Heart left ventricle (tissue), 16 donors: ENCODE measurements at regions not wholly inside any gene's neighbourhood (a gene's known extent, or its start where the extent isn't known, plus 50 kb on each side); places are given as distances from the start of the nearest gene placed in this dataset.

Experiments
- ATAC-seq, 4 donors: fragments of 200-7000 bp; cut with Tn5 transposase; one replicate each; pipeline ENCODE4 v1.9.1; 2020 to 2022; ENCODE audit warnings: moderate library complexity in 4 of 4, mild to moderate bottlenecking in 3 of 4, moderate number of reproducible peaks in 1 of 4
- DNase-seq, 5 donors: peaks; one replicate each; pipeline ENCODE4 v3.0.0-alpha.2; 2020
- H3K27ac ChIP-seq, 12 donors: fragments of 200-600 bp; sonication (generic) in 4 of 12; one replicate each; pipeline versions ENCODE4 v1.5.0 to v1.8.0; 2016 to 2022; ENCODE audit warnings: mild to moderate bottlenecking in 2 of 12
- H3K27me3 ChIP-seq, 9 donors: fragments of 200-600 bp; sonication (generic) in 2 of 9; one replicate each; pipeline versions ENCODE4 v1.5.1 to v1.8.0; 2016 to 2022; ENCODE audit warnings: mild to moderate bottlenecking in 3 of 9
- H3K36me3 ChIP-seq, 9 donors: fragments of 200-600 bp; sonication (generic) in 2 of 9; one replicate each; pipeline versions ENCODE4 v1.5.0 to v1.8.0; 2018 to 2022; ENCODE audit warnings: mild to moderate bottlenecking in 2 of 9
- H3K4me1 ChIP-seq, 12 donors: fragments of 200-600 bp; sonication (generic) in 4 of 12; one replicate each; pipeline versions ENCODE4 v1.5.0 to v1.8.0; 2016 to 2022; ENCODE audit warnings: mild to moderate bottlenecking in 3 of 12
- H3K4me3 ChIP-seq, 12 donors: fragments of 200-600 bp; sonication (generic) in 4 of 12; one replicate each; pipeline versions ENCODE4 v1.5.0 to v1.8.0; 2017 to 2022; ENCODE audit warnings: mild to moderate bottlenecking in 9 of 12, moderate library complexity in 4 of 12
- H3K9me3 ChIP-seq, 12 donors: fragments of 200-600 bp; sonication (generic) in 4 of 12; one replicate each; pipeline versions ENCODE4 v1.5.0 to v1.8.0; 2016 to 2022; ENCODE audit warnings: mild to moderate bottlenecking in 1 of 12
- POLR2A ChIP-seq, 2 donors: fragments of 450-650 bp; IDR thresholded peaks; one replicate each; pipeline ENCODE4 v1.6.1; 2017; ENCODE audit warnings: antibody characterized with exemption in 2 of 2, mild to moderate bottlenecking in 2 of 2, moderate library complexity in 2 of 2
- WGBS, 4 donors: extraction: QIAGEN DNeasy Blood & Tissue Kit in 2 of 4; methylation state at CpG; one replicate each; pipeline versions ENCODE4 v1.1.5 to v1.1.7; 2013 to 2018; 5-methylcytosine and 5-hydroxymethylcytosine counted together
- intact Hi-C, 10 donors: fragments of 100-400 bp; cut with DNase I; formaldehyde crosslinking; loops; one replicate each; pipeline versions ENCODE4 v1.11.1 to v1.14.2; 2022
- TF ChIP-seq, protein P1 (sequence below), 12 donors: fragments of 200-600 bp; sonication (generic) in 4 of 12; IDR thresholded peaks; one replicate each; pipeline versions ENCODE4 v1.5.0 to v1.8.0; 2018 to 2022; ENCODE audit warnings: antibody characterized with exemption in 12 of 12, mild to moderate bottlenecking in 5 of 12
- donor health status: ischemic (EF 13 %, LVEDD 7.1; RV severe dilation, severe dysfunction).
- donor health status: healthy with polysubstance abuse.
- donor health status: DM: no; HTN: yes; CAD: no.
- donor health status: DM: no; HTN: no; CAD: no.
- donor health status: ischemic (EF 25% LVEDD 6.9; RV normal size, moderate dysfunction).
- donor health status: ischemic (EF 25% LVEDD 5.7; RV mildly dilated, moderate dysfunction).
- donor health status: healthy.
- donor health status: DM: yes; HTN: yes; CAD: no.
- donor health status: ischemic (EF 35%, LVEDD 5.7; RV mildly dilated, moderate dysfunction).
- donor health status: nonischemic (EF 11% LVEDD 7.7; RV severe dilation, severe dysfunction).
- donor health status: DM: yes; HTN: yes; CAD: no.
- donor health status: PGD.
- donor health status: ischemic (EF 29% LVEDD 5.4; RV normal size, mild dysfunction).
- donor health status: nonischemic (EF 23%, LVEDD 6.1; RV moderate dilation, normal function).

DNA sequence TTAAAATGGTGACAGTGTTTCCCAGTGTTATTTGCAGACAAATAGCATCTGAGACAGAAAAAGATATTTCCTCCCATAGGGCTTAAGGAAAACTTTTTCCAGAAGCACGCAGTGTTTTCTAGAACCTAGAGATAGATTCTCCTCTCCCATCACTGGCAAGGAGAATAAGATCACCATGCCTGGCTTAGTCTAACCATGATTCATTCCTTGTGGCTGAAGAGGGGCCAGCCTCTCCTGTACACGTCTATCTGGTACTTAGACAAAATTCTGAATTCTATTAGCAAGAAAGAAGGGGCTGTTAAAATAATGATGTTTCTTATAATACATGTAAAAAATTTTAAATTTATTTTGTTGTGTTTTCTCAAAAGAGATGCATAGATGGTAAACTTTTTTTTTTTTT is 296.1 kb upstream of the LDB2 start:
- no peak for ATAC-seq
- intact Hi-C loops = no loop called here
- DNase-seq = no peak
- WGBS, 4 donors = 75 to 87% (median 80%) methylated on average over 2 of the region's 2 CpGs
- H3K27me3 ChIP-seq = no peaks in the 10 kb centered on the region
- TF ChIP-seq POLR2A (IDR thresholded peaks at IDR 0.05) = no peak
- TF ChIP-seq, protein P1, sequence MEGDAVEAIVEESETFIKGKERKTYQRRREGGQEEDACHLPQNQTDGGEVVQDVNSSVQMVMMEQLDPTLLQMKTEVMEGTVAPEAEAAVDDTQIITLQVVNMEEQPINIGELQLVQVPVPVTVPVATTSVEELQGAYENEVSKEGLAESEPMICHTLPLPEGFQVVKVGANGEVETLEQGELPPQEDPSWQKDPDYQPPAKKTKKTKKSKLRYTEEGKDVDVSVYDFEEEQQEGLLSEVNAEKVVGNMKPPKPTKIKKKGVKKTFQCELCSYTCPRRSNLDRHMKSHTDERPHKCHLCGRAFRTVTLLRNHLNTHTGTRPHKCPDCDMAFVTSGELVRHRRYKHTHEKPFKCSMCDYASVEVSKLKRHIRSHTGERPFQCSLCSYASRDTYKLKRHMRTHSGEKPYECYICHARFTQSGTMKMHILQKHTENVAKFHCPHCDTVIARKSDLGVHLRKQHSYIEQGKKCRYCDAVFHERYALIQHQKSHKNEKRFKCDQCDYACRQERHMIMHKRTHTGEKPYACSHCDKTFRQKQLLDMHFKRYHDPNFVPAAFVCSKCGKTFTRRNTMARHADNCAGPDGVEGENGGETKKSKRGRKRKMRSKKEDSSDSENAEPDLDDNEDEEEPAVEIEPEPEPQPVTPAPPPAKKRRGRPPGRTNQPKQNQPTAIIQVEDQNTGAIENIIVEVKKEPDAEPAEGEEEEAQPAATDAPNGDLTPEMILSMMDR (IDR thresholded peaks at IDR 0.05) = no peak
- H3K4me1 ChIP-seq = peaks cover 0 to 16% (median 0%) of the 10 kb centered on the region in 12 donors
- H3K27ac ChIP-seq = no peak overlapping the region
- H3K9me3 ChIP-seq = peaks cover 0 to 5% (median 1%) of the 10 kb centered on the region in 12 donors
- no peaks in the 10 kb centered on the region for H3K36me3 ChIP-seq
- no peak overlapping the region for H3K4me3 ChIP-seq

DNA sequence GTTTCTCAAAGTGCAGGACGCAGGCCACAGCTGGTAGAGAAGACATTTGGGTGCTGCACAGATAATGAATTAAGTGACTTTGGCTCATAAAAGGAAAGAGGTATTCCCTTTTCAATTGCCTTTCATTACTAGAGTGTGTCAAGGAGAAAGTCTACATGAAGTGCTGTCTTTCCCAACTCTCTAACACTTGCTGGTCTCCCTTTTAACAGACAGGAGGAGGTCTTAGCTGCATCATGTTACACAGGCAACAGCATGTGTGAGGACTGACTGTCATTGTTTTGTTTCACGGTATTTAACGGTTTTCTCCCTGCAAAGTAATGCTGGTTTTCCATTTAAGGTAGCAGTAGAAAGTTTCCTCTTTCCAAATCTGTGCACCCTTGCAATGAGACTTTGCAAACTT is 291.3 kb upstream of the LDB2 start:
- ATAC-seq (no peak), DNase-seq (no peak)
- TF ChIP-seq, protein P1 (IDR thresholded peaks at IDR 0.05) = no peak
- no peak for TF ChIP-seq POLR2A (IDR thresholded peaks at IDR 0.05)
- Histone ChIP-seq H3K4me1 (peaks cover 0 to 35% (median 0%) of the 10 kb centered on the region in 12 donors), H3K27me3 (no peaks in the 10 kb centered on the region), H3K4me3 (no peak overlapping the region), H3K9me3 (no peaks in the 10 kb centered on the region), H3K27ac (peak overlapping the region in 4 of 12 donors; percentile 13 to 49 (median 30)), H3K36me3 (no peaks in the 10 kb centered on the region)
- WGBS, 4 donors = 77 to 85% (median 80%) methylated on average over 3 of the region's 3 CpGs
- intact Hi-C loops = no loop called here

DNA sequence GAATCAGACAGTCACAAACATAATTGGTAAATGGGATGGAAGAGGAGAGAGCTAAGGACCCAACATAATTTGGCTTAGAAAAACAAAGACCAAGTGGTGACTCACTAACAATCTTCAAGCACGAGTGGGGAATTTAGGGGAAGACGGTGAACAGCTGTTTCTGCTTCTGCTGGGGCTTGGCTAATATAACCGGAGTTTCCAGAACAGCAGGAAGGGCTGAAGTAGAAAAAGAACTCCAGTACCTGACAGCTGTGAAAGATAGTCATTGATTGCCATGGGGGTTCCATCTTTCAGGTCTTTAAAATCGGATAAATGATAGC is 290.9 kb upstream of the LDB2 start:
- TF ChIP-seq, protein P1 (IDR thresholded peaks at IDR 0.05) = no peak
- no peak for TF ChIP-seq POLR2A (IDR thresholded peaks at IDR 0.05)
- peaks cover 0 to 35% (median 0%) of the 10 kb centered on the region in 12 donors for H3K4me1 ChIP-seq
- H3K36me3 ChIP-seq = no peaks in the 10 kb centered on the region
- intact Hi-C loops = no loop called here
- H3K9me3 ChIP-seq = no peaks in the 10 kb centered on the region
- 63 to 72% (median 68%) methylated on average over 4 of the region's 4 CpGs for WGBS, 4 donors
- H3K27ac ChIP-seq = peak overlapping the region in 5 of 12 donors; percentile 41 to 71 (median 55)
- DNase-seq = no peak
- no peak overlapping the region for H3K4me3 ChIP-seq
- peak; percentile 49 to 88 (median 76) for ATAC-seq
- H3K27me3 ChIP-seq = no peaks in the 10 kb centered on the region

DNA sequence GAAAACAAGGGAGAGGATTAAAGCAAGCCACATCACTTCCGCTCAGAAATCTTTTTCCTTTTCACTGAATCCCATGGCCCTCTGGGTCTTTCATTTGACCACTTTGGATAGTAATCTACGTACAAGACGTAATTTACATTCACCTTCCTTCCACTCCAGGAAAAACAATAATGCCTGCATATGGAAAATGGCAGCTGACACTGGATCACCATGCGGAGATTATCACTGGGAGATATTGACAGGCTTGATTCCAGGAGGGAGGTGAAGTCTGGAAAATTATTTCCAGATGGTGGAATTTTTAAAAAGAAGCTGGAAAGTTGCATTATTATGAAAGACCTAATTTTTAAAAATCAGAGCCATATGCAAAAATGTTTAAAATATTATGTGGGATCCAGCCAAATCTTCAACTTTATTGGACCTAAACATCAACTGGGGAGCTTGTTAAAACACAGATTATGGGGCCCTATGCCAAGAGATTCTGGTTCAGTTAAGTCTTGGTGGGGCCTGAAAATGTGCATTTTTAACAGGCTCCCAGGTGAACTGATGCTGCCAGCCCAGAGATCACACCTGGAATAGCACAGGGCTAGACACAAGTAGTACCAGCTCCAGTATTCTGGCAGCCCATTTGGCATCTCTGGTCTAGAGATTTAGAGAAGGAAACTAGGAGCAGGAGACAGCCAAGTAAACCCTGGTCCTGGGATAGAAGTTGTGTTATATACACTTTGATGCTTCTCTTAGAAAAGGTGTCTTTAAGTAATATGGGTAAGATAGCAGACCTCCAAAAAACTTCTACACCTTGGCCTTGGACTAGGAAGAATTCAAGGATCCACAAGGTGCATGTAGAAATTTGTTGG is 290.3 kb upstream of the LDB2 start:
- TF ChIP-seq, protein P1 (IDR thresholded peaks at IDR 0.05) = no peak
- TF ChIP-seq POLR2A (IDR thresholded peaks at IDR 0.05) = no peak
- ATAC-seq = no peak
- WGBS, 4 donors = 75 to 82% (median 77%) methylated on average over 4 of the region's 4 CpGs
- Histone ChIP-seq H3K4me1 (peaks cover 0 to 35% (median 0%) of the 10 kb centered on the region in 12 donors), H3K27me3 (no peaks in the 10 kb centered on the region), H3K9me3 (no peaks in the 10 kb centered on the region), H3K27ac (peak overlapping the region in 6 of 12 donors; percentile 4 to 71 (median 48)), H3K4me3 (no peak overlapping the region), H3K36me3 (no peaks in the 10 kb centered on the region)
- DNase-seq = no peak
- intact Hi-C loops = no loop called here
